ENCODE measurements at regions not wholly inside any gene's neighbourhood (a gene's known extent, or its start where the extent isn't known, plus 50 kb on each side); places are given as distances from the start of the nearest gene placed in this dataset.
"Not testable (repeated sequence)": the region's sequence is repeated elsewhere in the genome, so short reads cannot be mapped to it uniquely, and the experiment has no call there.

DNA sequence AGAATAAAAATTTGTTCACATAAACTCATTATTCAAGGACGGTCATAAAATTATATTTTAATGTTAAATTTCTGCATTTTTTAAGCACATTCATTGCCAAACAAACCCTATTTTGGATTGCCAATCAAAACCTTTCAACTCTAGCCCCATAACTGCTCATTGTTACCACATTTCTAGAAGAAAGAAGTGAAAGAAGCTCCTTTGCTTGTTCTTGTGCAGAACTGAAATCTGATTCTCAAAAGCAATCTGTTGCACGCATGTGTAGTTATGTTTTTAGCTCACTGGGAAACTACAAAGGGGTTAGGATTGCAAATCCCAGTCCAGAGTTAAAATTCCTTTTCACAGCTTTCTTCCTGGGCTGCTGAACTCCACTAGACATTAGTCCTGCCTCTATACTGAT, 109.5 kb upstream of the MIR17HG start:
- DNase-seq = no peak

DNA sequence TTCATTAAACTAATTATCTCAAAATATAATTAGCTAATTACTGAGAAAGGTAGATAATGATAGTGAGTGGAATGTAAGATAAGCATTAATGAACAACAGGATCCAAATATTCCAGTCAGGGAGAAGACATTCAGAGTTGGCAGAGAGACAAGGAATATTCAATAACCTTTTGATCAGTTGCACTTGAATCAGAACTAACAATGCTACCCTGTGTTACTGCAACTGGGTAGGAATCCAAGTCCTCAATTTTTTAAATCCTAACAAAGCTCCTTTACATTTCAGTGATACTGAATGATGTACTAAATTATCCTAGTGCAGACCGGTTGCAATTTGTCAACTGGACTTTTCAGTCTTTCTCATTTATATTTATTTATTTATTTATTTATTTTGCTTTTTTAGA, 107.1 kb upstream of the MIR17HG start:
- DNase-seq = no peak

DNA sequence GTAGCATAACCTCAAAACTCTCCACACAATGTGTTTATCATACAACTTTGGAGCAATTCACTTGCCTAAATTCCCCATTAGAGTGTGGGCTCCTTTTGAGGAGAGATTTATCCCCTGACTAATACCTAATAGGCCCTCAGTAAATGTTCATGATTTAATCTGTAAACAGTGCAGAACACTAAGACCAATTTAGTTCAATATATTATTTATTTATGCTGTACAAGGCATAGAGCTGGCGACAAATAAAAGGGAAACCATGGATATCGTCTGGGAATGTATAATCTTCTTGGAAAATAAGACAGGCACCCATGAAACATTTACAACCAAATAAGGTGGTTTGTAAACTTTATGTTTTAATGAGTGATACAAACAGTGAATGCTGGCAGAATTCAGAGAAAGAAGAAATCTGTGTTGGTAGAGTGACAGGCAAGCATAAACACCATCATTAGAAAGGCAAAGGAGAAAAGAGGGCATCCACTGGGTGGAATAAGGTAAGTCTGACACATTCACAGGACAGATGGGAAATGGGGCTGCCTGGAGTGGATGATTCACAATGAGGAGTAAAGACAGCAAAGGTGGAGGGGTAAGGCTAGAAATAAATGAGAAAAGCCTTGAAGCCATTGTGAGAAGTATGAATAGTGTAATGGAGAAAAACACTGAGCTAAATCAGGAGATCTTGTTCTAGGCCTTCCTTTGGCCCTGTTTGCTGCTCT, 106.1 kb upstream of the MIR17HG start:
- DNase-seq = no peak

DNA sequence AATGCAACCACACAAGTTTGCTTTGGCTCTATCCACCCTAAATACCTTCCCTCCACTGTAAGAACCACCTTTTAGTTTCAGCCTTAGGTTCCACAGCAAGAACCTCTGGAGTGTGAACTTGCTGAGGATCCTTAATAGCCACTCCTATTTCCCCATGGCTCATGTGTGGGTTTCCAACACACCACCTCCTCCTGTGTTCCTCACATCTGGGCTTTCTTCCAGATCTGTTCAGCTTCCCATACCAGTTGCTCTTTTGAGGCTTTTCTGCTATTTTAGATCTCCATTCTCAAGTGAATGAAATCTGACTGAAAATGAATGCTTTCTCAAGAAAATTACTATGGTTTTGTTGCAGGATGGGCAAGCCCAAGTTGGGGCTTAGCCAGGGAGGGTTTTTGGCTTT, 104.8 kb upstream of the MIR17HG start:
- DNase-seq = no peak

DNA sequence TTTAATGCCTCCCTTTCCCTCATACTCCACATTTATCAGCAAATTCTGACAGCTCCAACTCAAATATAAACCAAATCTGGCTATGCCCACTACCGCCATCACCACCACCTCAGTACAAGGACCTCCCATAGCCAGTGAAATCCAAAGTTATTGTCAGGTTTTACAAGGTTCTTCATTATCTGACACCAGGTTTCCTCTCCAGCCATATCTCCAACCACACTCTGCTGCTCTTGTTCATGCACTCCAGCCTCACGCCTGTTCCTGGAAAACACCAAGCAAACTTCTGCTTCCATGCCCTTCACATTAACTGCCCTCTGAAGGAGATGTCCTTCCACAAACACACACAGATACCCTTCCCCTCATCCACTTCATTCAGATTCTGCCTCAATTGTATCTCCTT, 102.2 kb upstream of the MIR17HG start:
- DNase-seq = no peak

DNA sequence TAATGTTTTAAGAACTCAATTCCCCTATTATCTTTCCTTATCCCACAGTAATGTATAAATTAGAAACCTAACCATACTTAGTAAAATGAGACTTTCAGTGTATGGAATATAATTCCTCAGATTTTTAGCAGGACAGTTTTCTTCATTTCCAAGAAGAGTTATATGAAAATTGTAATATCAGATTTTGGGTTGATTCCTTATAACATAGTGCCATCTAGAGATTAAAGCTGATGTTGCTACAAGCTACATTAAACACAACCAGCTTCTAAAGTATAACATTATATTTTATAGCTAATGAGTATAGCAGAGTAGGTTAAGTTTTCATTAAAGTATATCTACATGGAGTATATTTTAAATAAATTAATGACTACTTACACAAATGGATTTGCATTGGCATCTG, 99.7 kb upstream of the MIR17HG start:
- DNase-seq = peak; percentile 54

DNA sequence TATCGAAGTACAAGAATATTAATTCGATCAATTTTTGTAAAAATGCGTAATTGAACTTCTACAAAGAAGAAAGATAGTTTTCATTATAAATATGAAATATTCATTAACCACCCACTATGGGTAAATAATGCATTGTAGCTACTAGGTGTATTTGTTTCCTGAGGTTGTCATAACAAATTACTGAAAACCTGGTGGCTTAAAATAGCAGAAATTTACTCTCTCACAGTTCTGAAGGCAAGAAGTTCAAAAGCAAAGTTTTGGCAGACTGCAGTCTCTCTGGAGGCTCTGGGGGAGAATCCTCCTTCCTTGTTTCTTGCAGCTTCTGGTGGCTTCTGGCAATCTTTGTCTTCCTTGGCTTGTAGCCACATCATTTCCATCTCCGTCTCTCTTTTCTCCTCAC, 99.2 kb upstream of the MIR17HG start:
- no peak for DNase-seq

DNA sequence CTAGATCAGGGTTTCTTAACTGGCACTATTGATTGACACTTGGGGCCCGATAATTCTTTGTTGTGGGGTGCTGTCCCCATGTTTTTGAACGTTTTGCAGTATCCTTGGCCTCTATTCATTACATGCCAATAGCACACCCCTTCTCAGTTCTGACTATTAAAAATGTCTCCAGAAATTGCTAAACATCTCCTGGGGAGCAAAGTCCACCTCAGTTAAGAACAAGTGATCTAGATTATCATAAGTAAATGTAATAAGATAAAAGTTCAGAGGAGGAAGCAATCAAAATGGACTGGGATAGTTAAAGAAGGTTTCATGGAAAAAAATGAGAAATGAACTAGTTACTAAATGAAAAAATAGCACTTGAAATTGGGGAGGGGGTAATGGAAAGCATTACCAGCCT, 98.1 kb upstream of the MIR17HG start:
- DNase-seq = no peak

DNA sequence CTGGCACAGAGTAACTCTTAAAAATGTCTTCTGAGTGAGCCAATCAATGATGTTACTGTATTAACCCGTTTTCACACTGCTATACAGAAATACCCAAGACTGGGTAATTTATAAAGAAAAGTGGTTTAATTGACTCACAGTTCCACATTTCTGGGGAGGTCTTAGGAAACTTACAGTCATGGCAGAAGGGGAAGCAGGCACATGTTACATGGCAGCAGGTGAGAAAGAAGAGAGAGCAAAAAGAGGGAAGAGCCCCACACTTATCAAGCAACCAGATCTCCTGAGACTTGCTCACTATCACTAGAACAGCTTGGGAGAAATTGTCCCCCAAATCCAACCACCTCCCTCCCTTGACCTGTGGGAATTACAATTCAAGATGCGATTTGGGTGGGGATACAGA, 97.6 kb upstream of the MIR17HG start:
- DNase-seq = no peak

DNA sequence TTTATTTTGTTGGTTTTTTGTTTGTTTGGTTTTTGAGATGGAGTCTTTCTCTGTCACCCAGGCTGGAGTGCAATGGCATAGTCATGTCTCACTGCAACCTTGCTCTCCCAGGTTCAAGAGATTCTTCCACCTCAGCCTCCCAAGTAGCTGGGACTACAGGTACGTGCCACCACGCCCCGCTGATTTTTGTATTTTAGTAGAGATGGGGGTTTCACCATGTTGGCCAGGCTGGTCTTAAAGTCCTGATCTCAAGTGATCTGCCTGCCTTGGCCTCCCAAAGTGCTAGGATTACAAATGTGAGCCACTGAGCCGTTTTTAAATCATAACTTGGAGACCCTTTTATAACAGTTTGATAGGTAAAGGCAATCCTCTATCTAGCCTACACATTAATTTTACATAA, 95.9 kb upstream of the MIR17HG start:
- not testable (repeated sequence) for DNase-seq

DNA sequence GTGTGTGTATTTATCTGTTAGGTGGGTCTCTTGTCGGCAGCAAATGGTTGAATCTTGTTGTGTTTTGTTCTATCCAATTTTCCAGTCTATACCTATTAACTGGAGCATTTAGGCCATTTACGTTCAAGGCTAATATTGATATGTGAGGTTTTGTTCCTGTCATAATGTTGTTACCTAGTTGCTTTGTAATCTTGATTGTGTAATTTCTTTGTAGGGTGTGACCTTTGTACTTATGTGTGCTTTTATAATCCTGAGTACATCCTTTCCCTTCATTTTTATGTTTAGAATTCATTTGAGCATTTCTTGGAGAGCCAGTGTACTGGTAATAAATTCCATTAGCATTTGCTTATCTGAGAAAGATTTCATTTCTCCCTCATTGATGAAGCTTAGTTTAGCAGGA, 83.0 kb upstream of the MIR17HG start:
- no peak for DNase-seq

DNA sequence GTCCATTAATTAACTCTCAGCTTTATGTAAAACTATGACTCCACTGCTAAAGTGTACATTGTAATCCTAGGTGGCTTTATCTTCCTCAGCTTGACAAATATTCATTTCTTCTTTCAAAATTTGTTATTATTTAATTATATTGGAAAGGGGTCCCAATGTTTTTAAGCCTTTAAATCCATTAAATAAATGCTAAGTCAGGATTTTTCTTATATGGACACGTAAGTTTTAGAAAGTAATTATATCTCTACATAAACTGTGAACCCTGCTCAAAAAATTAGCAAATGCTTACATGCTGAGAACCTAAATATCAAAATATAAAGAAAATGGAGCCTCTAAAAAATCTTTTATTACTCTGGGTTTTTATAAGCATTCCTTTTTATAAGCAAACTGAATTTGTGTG, 78.2 kb upstream of the MIR17HG start:
- no peak for DNase-seq

DNA sequence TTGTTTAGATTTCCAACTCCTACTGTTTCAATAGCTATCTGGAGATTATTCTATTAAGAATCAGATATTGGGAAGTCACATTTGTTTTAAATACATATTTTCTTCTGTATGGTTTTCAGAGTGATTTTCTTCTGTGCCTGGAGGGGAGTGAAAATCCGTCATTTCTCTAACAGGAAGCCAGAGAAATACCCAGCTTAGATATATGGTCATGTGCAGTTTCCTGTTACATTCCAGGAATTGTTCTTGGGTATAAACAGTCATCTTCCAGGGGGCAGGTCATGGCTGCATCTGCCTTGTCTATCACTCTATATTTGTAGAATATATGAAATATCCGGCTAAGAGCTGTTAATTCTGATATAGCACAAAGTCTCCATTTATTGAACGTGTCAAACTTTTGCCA, 77.5 kb upstream of the MIR17HG start:
- DNase-seq = no peak

DNA sequence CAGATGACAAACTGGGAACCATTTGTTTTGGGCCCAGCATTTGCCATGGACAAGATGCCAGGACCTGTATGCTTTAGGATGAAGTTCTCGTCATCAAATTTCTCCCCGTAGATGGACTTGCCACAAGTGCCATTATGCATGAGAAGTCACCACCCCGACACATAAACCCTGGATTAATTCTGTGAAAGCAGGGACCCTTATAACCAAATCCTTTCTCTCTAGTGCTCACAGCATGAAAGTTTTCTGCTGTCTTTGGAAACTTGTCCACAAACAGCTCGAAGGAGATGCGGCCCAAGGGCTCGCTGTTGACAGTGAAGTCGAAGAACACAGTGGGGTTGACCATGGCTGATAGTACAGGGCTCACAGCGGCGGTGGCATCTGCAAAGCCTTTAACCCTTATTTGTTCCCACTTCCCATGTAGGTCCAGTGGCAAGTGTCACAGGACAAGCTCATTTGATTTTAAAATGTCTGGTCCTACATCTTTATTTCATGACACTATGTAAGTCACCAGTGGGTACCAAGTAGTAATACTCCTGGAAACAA, 75.2 kb upstream of the MIR17HG start:
- no peak for DNase-seq

DNA sequence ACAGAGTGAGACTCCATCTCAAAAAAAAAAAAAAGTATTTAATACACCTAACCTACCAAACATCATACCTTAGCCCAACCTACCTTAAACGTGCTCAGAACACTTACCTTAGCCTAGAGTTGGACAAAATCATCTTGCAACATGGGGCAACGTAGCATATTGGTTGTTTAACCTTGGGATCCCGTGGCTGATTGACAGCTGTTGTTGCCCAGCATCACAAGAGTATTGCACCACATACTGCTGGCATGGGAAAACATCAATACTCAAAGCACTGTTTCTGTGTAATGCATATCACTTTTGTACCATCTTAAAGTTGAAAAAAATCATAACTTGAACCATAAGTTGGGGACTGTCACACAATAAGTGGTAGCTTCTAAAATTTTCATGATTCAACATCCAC, 73.8 kb upstream of the MIR17HG start:
- no peak for DNase-seq

DNA sequence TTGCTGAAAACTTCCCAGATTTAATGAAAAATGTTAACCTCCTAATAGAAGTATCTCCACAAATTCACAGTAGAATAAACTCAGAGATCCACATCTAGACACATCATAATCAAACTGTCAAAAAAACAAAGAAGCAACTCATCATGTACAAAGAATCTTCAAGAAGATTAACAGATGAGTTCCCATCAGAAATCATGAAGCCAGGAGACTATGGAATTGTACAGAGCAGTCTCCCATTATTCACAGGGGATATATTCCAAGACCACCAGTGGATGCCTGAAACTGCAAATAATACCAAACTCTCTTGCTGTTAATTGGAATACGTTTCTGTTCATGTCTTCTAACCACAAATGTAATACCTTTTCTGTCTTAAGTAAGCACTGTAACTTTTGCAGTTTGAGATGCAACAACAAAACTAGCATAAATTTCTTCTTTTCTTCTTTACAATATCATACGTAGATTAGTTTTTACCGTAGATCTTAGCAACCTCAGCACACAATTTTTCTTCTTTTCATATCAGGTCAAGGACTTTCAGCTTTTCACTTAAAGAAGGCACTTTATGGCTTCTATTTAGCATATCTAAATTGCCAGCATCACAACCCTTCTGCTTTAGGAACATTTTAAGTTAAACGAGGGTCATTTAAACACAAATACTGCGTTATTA, 70.3 kb upstream of the MIR17HG start:
- no peak for DNase-seq

DNA sequence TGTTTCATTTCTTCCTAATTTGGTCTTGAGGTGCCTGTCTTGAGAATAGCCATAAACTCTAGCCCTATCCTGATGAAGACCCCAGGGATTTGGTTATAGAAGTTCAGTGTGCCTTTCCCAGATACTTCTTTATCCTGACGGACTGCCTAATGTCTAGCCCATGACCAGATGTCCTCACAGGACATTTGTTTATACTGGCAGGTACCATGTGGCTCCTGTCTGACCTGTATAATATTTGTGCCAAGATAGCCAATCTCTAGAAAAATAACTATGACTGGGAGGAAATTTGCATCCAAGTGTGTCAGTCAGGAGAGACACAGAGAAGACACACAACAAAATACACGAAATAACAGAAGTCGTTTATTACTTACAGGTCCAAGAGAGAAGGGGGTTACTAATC, 69.2 kb upstream of the MIR17HG start:
- DNase-seq = no peak

DNA sequence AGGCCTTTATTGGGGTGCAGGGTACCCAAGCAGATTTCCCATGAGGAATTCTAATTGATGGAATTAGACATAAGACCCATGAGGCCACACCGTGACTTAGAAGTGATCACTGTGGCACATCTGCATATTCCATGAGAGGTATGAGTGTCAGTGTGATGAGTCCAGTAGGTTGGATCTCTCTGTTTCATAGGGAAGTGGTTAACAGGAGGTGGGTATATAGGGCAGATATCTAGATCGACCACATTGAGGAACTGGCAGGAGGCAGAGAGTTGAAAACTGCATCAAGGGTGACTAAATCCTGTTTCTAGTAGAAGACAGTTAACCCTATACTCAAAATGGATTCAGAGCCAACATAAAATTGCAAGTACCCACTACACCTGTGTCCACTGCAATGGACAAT, 68.6 kb upstream of the MIR17HG start:
- no peak for DNase-seq

DNA sequence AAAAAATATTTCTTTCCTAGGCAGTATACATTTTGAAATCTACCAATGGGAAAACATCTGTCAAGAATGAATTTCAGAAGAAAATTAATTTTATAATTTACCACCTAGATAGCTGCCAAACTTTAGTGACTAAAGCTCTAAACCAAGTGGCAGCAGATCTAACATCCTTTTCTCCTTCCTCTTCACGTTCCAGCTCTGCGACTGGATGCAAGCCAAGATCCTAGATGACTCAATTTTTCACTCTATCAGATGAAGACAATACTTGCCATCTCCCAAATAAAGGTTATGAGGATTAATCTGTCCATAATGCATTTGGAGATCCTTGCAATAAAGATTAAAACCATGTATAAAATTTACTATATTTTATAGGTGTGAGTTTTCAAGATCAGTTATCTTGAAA, 66.7 kb upstream of the MIR17HG start:
- no peak for DNase-seq

DNA sequence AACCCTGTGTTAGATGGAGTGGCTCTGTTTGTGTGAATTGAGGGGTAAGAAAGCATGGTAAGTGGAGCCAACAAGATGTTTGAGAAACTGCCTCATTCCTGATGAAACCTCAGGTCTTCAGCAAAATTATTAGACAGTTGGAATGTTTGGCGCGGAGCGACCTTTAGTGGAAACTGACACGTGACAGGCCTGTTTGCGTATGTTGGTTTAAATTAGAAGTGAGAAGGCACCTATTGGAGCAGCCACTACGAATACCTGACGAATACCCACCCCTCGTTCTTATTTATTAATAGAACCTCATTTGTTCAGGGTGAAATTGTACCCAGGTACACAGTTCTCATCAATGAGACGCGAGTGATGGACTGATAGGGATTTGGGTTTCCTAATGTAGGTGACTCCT, 63.2 kb upstream of the MIR17HG start:
- DNase-seq = no peak

DNA sequence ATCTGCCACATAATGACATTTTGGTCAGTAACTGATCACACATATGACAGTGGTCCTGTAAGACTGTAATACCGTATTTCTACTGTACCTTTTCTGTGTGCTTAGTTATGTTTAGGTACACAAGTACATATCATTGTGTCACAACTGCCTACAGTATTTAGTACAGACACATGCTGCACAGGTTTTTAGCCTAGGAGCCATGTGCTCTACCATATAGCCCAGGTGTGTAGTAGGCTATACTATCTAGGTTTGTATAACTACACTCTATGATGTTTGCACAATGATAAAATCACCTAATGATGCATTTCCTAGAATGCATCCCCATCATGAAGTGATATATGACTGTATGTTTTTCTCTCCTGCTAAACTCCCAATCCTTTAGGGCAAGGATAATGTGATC, 61.2 kb upstream of the MIR17HG start:
- DNase-seq = no peak

DNA sequence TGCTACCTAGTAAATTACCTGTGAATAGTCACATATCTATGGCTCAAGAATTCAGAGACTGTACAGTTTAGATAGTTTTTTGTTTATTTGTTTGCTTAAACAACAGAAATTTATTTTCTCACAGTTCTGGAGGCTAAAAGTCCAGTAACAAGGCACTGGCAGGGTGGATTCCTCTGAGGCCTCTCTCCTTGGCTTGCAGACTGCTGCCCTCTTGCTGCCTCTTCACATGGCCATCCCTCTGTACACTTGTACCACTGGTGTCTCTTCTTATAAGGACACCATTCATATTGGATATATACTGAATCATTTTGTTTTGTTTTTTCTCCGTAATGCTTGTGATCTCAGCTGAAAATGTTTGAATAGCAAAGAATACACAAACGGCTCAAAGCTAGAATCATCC, 56.4 kb upstream of the MIR17HG start:
- no peak for DNase-seq

DNA sequence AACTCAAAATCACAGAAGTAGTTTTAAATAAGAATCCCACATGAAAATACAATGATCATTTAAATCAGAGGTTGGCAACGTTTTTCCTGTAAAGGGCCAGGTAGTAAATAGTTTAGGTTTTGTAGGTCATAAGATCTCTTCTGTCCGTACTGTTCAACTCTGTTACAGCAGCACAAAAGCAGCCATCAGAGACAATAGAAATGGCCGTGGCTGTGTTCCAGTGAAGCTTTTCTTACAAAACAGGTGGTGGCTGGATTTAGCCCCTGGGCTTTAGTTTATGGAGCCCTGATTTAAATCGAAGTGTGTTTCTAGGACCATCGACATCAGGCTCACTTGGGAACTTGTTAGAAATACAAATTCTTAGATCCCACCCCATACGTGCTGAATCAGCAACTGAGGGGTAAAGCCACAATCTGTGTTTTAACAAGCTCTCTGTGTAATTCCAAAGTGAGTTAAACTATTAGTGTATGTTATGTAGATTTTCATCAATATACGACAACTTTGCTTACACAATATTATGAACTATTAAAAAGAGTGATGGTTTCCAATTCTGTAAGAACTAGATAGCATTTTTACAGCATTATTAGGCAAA, 54.8 kb upstream of the MIR17HG start:
- no peak for DNase-seq

DNA sequence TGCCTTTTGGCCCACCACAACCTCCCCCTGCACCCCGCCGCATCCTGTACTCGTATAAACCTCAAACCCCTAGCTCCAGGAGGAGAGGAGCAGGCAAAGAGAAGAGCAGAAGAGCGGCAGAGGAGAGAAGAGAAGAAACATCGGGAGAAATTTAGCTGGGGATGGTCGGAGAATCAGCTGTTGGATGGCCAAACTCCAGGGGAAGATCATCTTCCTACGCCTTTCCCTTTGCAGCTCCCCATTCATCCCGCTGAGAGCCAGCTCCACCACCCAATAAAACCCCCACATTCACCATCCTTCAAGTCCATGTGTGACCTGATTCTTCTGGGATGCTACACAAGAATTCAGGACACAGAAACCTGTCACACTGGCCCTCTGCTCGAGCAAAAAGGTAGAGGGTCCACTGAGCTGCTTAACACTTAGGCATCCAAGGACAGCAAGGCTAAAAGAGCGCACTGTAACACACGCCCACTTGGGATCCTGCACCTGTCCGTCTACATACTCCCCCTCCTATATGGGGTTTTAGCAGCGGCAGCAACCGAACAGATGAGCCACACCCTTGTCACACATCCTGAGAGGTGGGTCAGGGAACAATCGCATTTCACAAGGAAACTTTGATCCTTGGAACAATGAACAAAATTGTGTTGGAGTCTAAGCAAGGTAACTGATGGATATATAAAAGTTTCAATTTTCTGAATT, 51.6 kb upstream of the MIR17HG start:
- DNase-seq = no peak
